K562 (cell line): ENCODE measurements at regions not wholly inside any gene's neighbourhood (a gene's known extent, or its start where the extent isn't known, plus 50 kb on each side); places are given as distances from the start of the nearest gene placed in this dataset.

ENCODE experiments used
- ATAC-seq: fragments of 200-7000 bp; cut with Tn5 transposase; 3 replicates; pipeline ENCODE4 v1.9.1; 2020; ENCODE audit warnings: moderate library complexity
- BruUV-seq: library from RNA; stranded (reverse); fragments of 400-500 nt; replicated peaks from 2 replicates; lab custom pipeline; 2021; lab: Mats Ljungman, UMichigan
- CTCF ChIA-PET: fragments of 300-600 bp; formaldehyde crosslinking; extraction: SDS; loops from one replicate; lab custom pipeline; 2021; ENCODE audit warnings: low intra/inter-chr PET ratio; lab: Yijun Ruan, JAX
- POLR2A ChIA-PET: fragments of 300-600, 350-650 bp; sonication (Branson Sonifier 250); formaldehyde crosslinking; extraction: SDS; loops from one replicate; lab custom pipeline; 2021; ENCODE audit warnings: antibody characterized with exemption, inconsistent platforms; lab: Yijun Ruan, JAX
- DNase-seq, 4 experiments: peaks; one replicate each; pipeline versions ENCODE4 v3.0.0 to v3.0.0-alpha.2; 2011 to 2018; ENCODE audit warnings: low spot score in 3 of 4, mixed read lengths in 3 of 4; ENCODE audit errors: extremely low read depth in 1 of 4
- FAIRE-seq: peaks from 2 replicates; lab custom pipeline; 2011; peaks lifted over from hg19 to GRCh38; lab: Jason Lieb, UNC
- H2AFZ ChIP-seq: 2 replicates; pipeline ENCODE4 v1.6.0; 2011; ENCODE audit warnings: low read depth, low read length, control low read depth, inconsistent platforms
- H3K27ac ChIP-seq: fragments of 200-600 bp; 3 replicates; pipeline ENCODE4 v1.8.0; 2011; ENCODE audit warnings: low read depth, mild to moderate bottlenecking, control low read depth, inconsistent platforms, low read length, moderate library complexity, mixed read lengths; ENCODE audit errors: extremely low read depth
- H3K27me3 ChIP-seq, 2 experiments: fragments of 300-600 bp in 1 of 2; 2 replicates in 1 of 2; 3 replicates in 1 of 2; pipeline versions ENCODE4 v1.6.0 to v1.8.0; 2011; ENCODE audit warnings: inconsistent platforms in 2 of 2, low read length in 2 of 2, mild to moderate bottlenecking in 1 of 2, mixed read lengths in 1 of 2, moderate library complexity in 1 of 2; ENCODE audit not compliant: control insufficient read depth in 2 of 2, insufficient read depth in 2 of 2
- H3K36me3 ChIP-seq: fragments of 300-600 bp; 3 replicates; pipeline ENCODE4 v1.8.0; 2011; ENCODE audit warnings: mild to moderate bottlenecking, low read length, inconsistent platforms; ENCODE audit not compliant: control insufficient read depth, insufficient read depth
- H3K4me1 ChIP-seq, 2 experiments: fragments of 200-600 bp in 1 of 2; replicated peaks in 1 of 2; 2 replicates in 1 of 2; 3 replicates in 1 of 2; pipeline versions ENCODE4 v1.5.1 to v1.8.0; 2011; ENCODE audit warnings: inconsistent platforms in 2 of 2, low read length in 2 of 2, mild to moderate bottlenecking in 1 of 2, mixed read lengths in 1 of 2, moderate library complexity in 1 of 2; ENCODE audit not compliant: control insufficient read depth in 2 of 2, insufficient read depth in 2 of 2
- H3K4me2 ChIP-seq: 2 replicates; pipeline ENCODE4 v1.6.1; 2011; ENCODE audit warnings: low read length, control low read depth, inconsistent platforms, mixed read lengths; ENCODE audit not compliant: insufficient read depth
- H3K4me3 ChIP-seq: fragments of 200-600 bp; sonication (generic), shearing (Covaris generic); 2 replicates; pipeline ENCODE4 v1.5.1; 2016; ENCODE audit warnings: control low read depth, inconsistent platforms
- H3K79me2 ChIP-seq: fragments of 200-600 bp; 3 replicates; pipeline ENCODE4 v1.8.0; 2011; ENCODE audit warnings: low read length, inconsistent platforms; ENCODE audit not compliant: control insufficient read depth, insufficient read depth
- H3K9ac ChIP-seq, 2 experiments: 2 replicates each; pipeline versions ENCODE4 v1.6.0 to v1.6.1; 2011; ENCODE audit warnings: low read depth in 2 of 2, low read length in 2 of 2, control low read depth in 1 of 2, inconsistent platforms in 1 of 2, mild to moderate bottlenecking in 1 of 2, mixed read lengths in 1 of 2; ENCODE audit not compliant: insufficient read depth in 1 of 2
- H3K9me1 ChIP-seq: one replicate; pipeline ENCODE4 v1.6.0; 2011; ENCODE audit warnings: inconsistent platforms, mild to moderate bottlenecking, low read length, moderate library complexity; ENCODE audit not compliant: control insufficient read depth, insufficient read depth
- H3K9me3 ChIP-seq: replicated peaks from 2 replicates; pipeline ENCODE4 v1.5.1; 2011; ENCODE audit warnings: low read depth, low read length, inconsistent platforms; ENCODE audit not compliant: control insufficient read depth, insufficient read depth
- H4K20me1 ChIP-seq: replicated peaks from 2 replicates; pipeline ENCODE4 v1.6.1; 2011; ENCODE audit warnings: low read length, inconsistent platforms, mixed read lengths; ENCODE audit not compliant: control insufficient read depth, insufficient read depth
- ELF2 ChIP-seq: fragments of 250-450 bp; sonication (Bioruptor Pico); IDR thresholded peaks from 2 replicates; pipeline ENCODE4 v1.5.0; 2021; ENCODE audit warnings: mild to moderate bottlenecking
- HMG20B ChIP-seq: fragments of 250-450 bp; sonication (Bioruptor Pico); IDR thresholded peaks from 2 replicates; pipeline ENCODE4 v1.5.0; 2021; ENCODE audit warnings: mild to moderate bottlenecking
- KLF13 ChIP-seq: fragments of 450-650 bp; IDR thresholded peaks from 2 replicates; pipeline ENCODE4 v1.6.1; 2016; ENCODE audit warnings: missing genetic modification characterization, low read depth, mild to moderate bottlenecking, missing compliant biosample characterization, moderate library complexity, borderline replicate concordance
- PML ChIP-seq: IDR thresholded peaks from 2 replicates; pipeline ENCODE4 v1.6.1; 2012; ENCODE audit warnings: low read length, inconsistent platforms
- TRIM28 ChIP-seq: fragments of 450-650 bp; IDR thresholded peaks from 2 replicates; pipeline ENCODE4 v1.6.1; 2017
- ZNF551 ChIP-seq: fragments of 250-450 bp; sonication (Bioruptor Pico); IDR thresholded peaks from 2 replicates; pipeline ENCODE4 v1.5.0; 2021; ENCODE audit warnings: mild to moderate bottlenecking, moderate library complexity
- WGBS: fragments of 100-300 bp; shearing (Covaris generic); methylation state at CpG from one replicate; pipeline ENCODE4 v1.1.6; 2016; ENCODE audit warnings: low coverage, mixed read lengths; ENCODE audit not compliant: insufficient coverage; ENCODE audit errors: missing lambda C conversion rate; 5-methylcytosine and 5-hydroxymethylcytosine counted together
- in situ Hi-C: fragments of 300-500 bp; cut with MboI; formaldehyde crosslinking; loops from 4 replicates; pipeline ENCODE4 v1.15.0; 2018; ENCODE audit warnings: inconsistent platforms, mixed read lengths
- intact Hi-C: fragments of 100-400 bp; cut with micrococcal nuclease; formaldehyde crosslinking; loops from 2 replicates; pipeline ENCODE4 v1.14.2; 2022

GRCh38 chr3:143901105-143901504 is 52.8 kb upstream of the SLC9A9 start:
- H3K4me1 ChIP-seq, result no peaks in the 10 kb centered on the region
- ATAC-seq, result no peak
- ChIA-PET CTCF (no interaction called here), POLR2A (no interaction called here)
- no peak overlapping the region for H3K4me3 ChIP-seq
- H3K4me2 ChIP-seq, result no peak overlapping the region
- H3K36me3 ChIP-seq, result no peaks in the 10 kb centered on the region
- FAIRE-seq, result no peak
- no TSS peak for BruUV-seq
- no peaks in the 10 kb centered on the region for H4K20me1 ChIP-seq
- no peaks in the 10 kb centered on the region for H3K27me3 ChIP-seq
- no peaks in the 10 kb centered on the region for H3K9me1 ChIP-seq
- in situ Hi-C loops (no loop called here), intact Hi-C loops (no loop called here)
- no peak for DNase-seq
- no peaks in the 10 kb centered on the region for H3K79me2 ChIP-seq
- no peak overlapping the region for H3K9ac ChIP-seq
- no peaks in the 10 kb centered on the region for H3K9me3 ChIP-seq
- H2AFZ ChIP-seq, result no peak overlapping the region
- H3K27ac ChIP-seq, result no peak overlapping the region
- TF ChIP-seq TRIM28 (no peak), PML (no peak), HMG20B (no peak)
- TF ChIP-seq, all 486 proteins: peak for 0

DNA sequence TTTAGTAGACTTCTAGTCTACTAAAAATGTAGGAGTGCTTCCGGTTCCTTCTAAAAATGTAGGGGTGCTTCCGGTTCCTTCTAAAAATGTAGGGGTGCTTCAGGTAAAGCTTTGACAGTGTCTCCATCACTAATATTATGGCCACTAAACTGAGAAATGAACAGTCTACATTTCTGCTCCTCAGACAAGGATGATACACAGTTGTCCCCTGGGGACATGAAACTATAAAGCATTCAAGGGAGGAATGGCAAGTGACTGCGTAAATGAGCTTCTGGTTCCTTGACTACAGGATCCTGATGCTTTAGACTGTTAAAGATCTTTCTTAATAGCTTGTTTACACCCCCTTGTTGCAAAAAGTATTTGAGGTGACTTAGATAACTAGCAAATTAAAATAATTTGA is 53.9 kb upstream of the SLC9A9 start:
- H3K9me1 ChIP-seq, result no peaks in the 10 kb centered on the region
- H2AFZ ChIP-seq, result no peak overlapping the region
- ATAC-seq, result no peak
- no peak for TF ChIP-seq KLF13 (tag)
- TF ChIP-seq ELF2 (CRISPR knock-in tag), result no peak
- TF ChIP-seq ZNF551 (CRISPR knock-in tag), result no peak
- TF ChIP-seq, all 486 proteins: peak for 0
- no TSS peak for BruUV-seq
- Histone ChIP-seq H3K36me3 (no peaks in the 10 kb centered on the region), H3K27me3 (no peaks in the 10 kb centered on the region), H3K4me3 (no peak overlapping the region), H3K79me2 (no peaks in the 10 kb centered on the region), H3K4me2 (no peak overlapping the region), H3K4me1 (no peaks in the 10 kb centered on the region), H3K27ac (no peak overlapping the region), H3K9me3 (no peaks in the 10 kb centered on the region), H3K9ac (no peak overlapping the region), H4K20me1 (no peaks in the 10 kb centered on the region)
- WGBS, result 0% methylated on average over 3 of the region's 3 CpGs
- ChIA-PET CTCF (no interaction called here), POLR2A (no interaction called here)
- FAIRE-seq (no peak), DNase-seq (no peak)
- in situ Hi-C loops (no loop called here), intact Hi-C loops (no loop called here)
